ENCODE measurements at regions not wholly inside any gene's neighbourhood (a gene's known extent, or its start where the extent isn't known, plus 50 kb on each side); places are given as distances from the start of the nearest gene placed in this dataset.
"Not testable (repeated sequence)": the region's sequence is repeated elsewhere in the genome, so short reads cannot be mapped to it uniquely, and the experiment has no call there.

DNA sequence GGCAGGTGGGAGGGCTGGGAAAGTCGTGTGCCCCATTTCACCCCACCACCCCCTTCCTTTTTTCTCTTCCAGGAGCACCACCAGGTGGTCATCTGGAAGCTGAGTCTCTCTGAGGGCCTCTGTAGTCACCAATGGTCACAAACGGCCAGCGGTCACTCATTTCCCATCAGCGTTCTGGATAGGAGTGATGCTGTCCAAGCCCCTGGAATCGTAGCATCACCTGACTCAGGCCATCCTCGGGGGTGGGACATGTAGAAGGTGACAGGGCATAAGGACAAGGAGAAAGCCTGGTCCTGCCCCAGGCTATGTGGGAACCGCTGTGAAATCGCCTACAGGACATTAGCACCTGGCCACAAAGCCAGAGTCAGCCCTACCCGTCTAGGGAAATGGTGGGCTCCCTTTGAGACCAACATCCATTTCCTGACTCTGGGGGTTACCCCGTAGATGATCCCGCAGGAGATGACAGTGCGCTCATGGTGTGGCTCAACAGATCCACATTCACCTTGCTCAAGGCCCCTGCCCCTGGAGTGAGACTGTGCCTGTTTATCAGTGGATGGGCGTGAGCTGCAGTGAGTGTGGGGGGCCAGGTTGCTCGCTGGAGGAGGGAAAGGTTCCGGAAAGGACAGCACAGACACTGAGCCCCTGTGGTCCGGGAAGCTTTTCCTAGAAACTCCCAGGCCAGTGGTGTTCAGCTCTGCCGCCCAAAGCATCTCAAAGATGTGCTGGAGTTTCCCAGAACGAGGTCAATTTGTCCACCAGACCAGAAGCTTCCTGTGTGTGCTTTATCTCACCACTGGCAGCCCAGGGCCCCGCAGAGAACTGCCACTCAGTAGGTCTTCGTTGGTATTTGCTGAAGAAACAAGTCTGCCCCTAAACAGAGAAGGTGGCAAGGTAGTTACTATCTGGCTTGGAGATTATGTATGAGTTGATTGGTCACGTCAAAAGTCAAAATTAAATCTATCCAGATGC is 61.1 kb upstream of the UNC5A start:
- no peak for DNase-seq

GRCh38 chr5:176750144-176750543 is 60.2 kb upstream of the UNC5A start:
- DNase-seq = no peak

DNA sequence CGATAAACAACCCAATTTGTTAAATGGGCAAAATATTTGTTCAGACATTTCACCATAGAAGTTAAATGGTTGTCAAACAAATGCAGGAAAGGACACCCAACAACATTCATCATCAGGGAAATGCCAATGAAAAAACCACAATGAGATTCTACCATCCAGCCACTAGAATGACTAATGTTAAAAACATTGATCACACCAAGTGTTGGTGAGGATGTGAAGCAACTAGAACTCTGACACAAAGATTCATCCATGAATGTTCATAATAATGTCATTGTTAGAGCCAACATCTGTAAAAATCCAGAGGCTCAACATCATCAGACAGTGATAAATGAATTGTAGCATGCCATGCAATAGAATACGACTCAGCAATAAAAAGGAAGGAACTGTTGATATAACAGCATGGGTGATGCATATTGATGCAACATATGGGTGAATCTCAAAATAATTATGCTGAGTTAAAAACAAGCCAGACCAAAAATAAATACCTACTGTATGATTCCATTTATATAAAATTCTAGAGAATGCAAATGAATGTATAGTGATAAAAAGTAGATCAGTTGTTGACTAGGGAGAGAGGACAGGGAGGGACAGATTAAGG is 55.9 kb upstream of the UNC5A start:
- DNase-seq = no peak

DNA sequence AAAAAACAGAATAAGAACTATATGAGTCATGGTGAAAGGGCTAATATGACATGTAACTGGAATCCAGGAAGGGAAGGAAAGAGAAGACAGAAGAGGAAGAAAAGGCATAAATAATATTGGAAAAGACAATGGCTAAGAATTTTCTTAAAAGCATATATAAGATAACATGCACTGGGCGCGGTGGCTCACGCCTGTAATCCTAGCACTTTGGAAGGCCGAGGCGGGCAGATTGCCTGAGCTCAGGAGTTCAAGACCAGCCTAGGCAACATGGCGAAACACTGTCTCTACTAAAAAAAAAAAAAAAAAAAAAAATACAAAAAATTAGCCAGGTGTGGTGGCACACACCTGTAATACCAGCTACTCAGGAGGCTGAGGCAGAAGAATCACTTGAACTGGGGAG is 54.8 kb upstream of the UNC5A start:
- DNase-seq = not testable (repeated sequence)

- DNase-seq = not testable (repeated sequence)
Measured at GRCh38 chr5:176757569-176757968, 52.8 kb upstream of the UNC5A start.
